ENCODE measurements at regions not wholly inside any gene's neighbourhood (a gene's known extent, or its start where the extent isn't known, plus 50 kb on each side); places are given as distances from the start of the nearest gene placed in this dataset.

DNA sequence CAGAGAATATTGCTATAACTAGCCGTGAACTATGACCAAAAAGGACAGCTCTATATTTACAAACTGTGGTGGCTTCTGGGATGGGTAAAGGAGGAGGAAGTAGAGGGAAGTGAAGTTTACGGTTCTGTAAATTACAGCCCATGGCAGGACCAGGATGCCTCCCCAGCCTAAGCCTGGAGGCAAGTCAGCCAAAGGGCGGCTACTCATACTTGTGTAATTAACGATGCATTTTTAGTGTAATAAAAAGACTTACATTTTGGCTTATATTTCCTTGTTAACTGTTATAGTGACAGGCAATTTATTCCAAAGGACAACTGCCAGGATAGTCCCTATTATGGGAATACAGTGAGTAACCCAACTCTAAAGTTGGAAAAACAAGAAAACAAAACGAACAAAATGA, 139.9 kb upstream of the OTUD4 start:
- TF ChIP-seq, protein P1, sequence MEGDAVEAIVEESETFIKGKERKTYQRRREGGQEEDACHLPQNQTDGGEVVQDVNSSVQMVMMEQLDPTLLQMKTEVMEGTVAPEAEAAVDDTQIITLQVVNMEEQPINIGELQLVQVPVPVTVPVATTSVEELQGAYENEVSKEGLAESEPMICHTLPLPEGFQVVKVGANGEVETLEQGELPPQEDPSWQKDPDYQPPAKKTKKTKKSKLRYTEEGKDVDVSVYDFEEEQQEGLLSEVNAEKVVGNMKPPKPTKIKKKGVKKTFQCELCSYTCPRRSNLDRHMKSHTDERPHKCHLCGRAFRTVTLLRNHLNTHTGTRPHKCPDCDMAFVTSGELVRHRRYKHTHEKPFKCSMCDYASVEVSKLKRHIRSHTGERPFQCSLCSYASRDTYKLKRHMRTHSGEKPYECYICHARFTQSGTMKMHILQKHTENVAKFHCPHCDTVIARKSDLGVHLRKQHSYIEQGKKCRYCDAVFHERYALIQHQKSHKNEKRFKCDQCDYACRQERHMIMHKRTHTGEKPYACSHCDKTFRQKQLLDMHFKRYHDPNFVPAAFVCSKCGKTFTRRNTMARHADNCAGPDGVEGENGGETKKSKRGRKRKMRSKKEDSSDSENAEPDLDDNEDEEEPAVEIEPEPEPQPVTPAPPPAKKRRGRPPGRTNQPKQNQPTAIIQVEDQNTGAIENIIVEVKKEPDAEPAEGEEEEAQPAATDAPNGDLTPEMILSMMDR (IDR thresholded peaks at IDR 0.05; ENCODE audit: poor library complexity): no peak
- no peak for TF ChIP-seq EZH2 (IDR thresholded peaks at IDR 0.05; ENCODE audit: borderline replicate concordance)

Data from hepatocyte (in vitro differentiated cells).